Endothelial cell of umbilical vein (primary cell): ENCODE measurements at regions not wholly inside any gene's neighbourhood (a gene's known extent, or its start where the extent isn't known, plus 50 kb on each side); places are given as distances from the start of the nearest gene placed in this dataset.
"Not testable (repeated sequence)": the region's sequence is repeated elsewhere in the genome, so short reads cannot be mapped to it uniquely, and the experiment has no call there.

ENCODE experiments used
- BruUV-seq: library from RNA; stranded (reverse); fragments of 400-500 nt; replicated peaks from 2 replicates; lab custom pipeline; 2021; lab: Mats Ljungman, UMichigan
- CTCF ChIA-PET: fragments of 300-600, 350-600 bp; sonication (Branson Sonifier 250); formaldehyde crosslinking; loops from one replicate; lab custom pipeline; 2021; ENCODE audit warnings: antibody characterized with exemption, inconsistent platforms; lab: Charles Lee
- POLR2A ChIA-PET: fragments of 300-600, 350-600 bp; sonication (Branson Sonifier 250); formaldehyde crosslinking; loops from one replicate; lab custom pipeline; 2021; ENCODE audit warnings: antibody characterized with exemption, inconsistent platforms; lab: Charles Lee
- DNase-seq: peaks from one replicate; pipeline ENCODE4 v3.0.0-alpha.2; 2011; ENCODE audit warnings: low read depth, low spot score
- FAIRE-seq: peaks from 2 replicates; lab custom pipeline; 2011; peaks lifted over from hg19 to GRCh38; lab: Jason Lieb, UNC
- H2AFZ ChIP-seq: 2 replicates; pipeline ENCODE4 v1.6.0; 2012; ENCODE audit warnings: low read depth, low read length, control low read depth, inconsistent platforms
- H3K27ac ChIP-seq: 2 replicates; pipeline ENCODE4 v1.5.1; 2011; ENCODE audit warnings: low read depth, mild to moderate bottlenecking, control low read depth, low read length, moderate library complexity; ENCODE audit not compliant: insufficient read depth
- H3K27me3 ChIP-seq, 2 experiments: 2 replicates each; pipeline versions ENCODE4 v1.6.0 to v1.6.1; 2011; ENCODE audit warnings: low read length in 2 of 2, mixed read lengths in 1 of 2; ENCODE audit not compliant: control insufficient read depth in 2 of 2, insufficient read depth in 2 of 2
- H3K36me3 ChIP-seq, 2 experiments: 2 replicates in 1 of 2; 3 replicates in 1 of 2; pipeline ENCODE4 v1.5.1; 2011; ENCODE audit warnings: low read length in 2 of 2, mild to moderate bottlenecking in 1 of 2, moderate library complexity in 1 of 2; ENCODE audit not compliant: control insufficient read depth in 2 of 2, insufficient read depth in 2 of 2; ENCODE audit errors: extremely low read depth in 1 of 2
- H3K4me1 ChIP-seq: 3 replicates; pipeline ENCODE4 v1.5.1; 2011; ENCODE audit warnings: mild to moderate bottlenecking, low read length; ENCODE audit not compliant: control insufficient read depth, insufficient read depth; ENCODE audit errors: extremely low read depth
- H3K4me2 ChIP-seq: 2 replicates; pipeline ENCODE4 v1.6.1; 2011; ENCODE audit warnings: low read length, control low read depth, mixed read lengths; ENCODE audit not compliant: insufficient read depth
- H3K4me3 ChIP-seq, 3 experiments: fragments of 200-600 bp in 1 of 3; sonication (generic), shearing (Covaris generic) in 1 of 3; replicated peaks in 1 of 3; 2 replicates each; pipeline ENCODE4 v1.5.1; 2011 to 2016; ENCODE audit warnings: control low read depth in 3 of 3, low read length in 3 of 3, mild to moderate bottlenecking in 2 of 3, inconsistent platforms in 1 of 3, low read depth in 1 of 3, moderate library complexity in 1 of 3; ENCODE audit not compliant: insufficient read depth in 1 of 3
- H3K79me2 ChIP-seq: 2 replicates; pipeline ENCODE4 v1.6.0; 2012; ENCODE audit warnings: low read length, inconsistent platforms; ENCODE audit not compliant: control insufficient read depth, insufficient read depth
- H3K9ac ChIP-seq: replicated peaks from 2 replicates; pipeline ENCODE3; 2011; ENCODE audit warnings: low read length, control low read depth; ENCODE audit not compliant: insufficient read depth; ENCODE audit errors: extremely low read depth
- H3K9me1 ChIP-seq: replicated peaks from 3 replicates; pipeline ENCODE4 v1.6.0; 2011; ENCODE audit warnings: mild to moderate bottlenecking, low read length; ENCODE audit not compliant: control insufficient read depth, insufficient read depth; ENCODE audit errors: extremely low read depth
- H3K9me3 ChIP-seq: replicated peaks from 2 replicates; pipeline ENCODE4 v1.5.1; 2012; ENCODE audit warnings: low read length, inconsistent platforms; ENCODE audit not compliant: control insufficient read depth, insufficient read depth
- H4K20me1 ChIP-seq: replicated peaks from 2 replicates; pipeline ENCODE3; 2011; ENCODE audit warnings: mild to moderate bottlenecking, low read length; ENCODE audit not compliant: control insufficient read depth, insufficient read depth; ENCODE audit errors: extremely low read depth
- EZH2 ChIP-seq: IDR thresholded peaks from 2 replicates; pipeline ENCODE4 v1.6.1; 2012; ENCODE audit warnings: borderline replicate concordance, low read depth, mild to moderate bottlenecking, moderate library complexity, low read length, inconsistent platforms; ENCODE audit not compliant: severe bottlenecking
- FOS ChIP-seq: IDR thresholded peaks from 2 replicates; pipeline ENCODE4 v1.6.1; 2011; ENCODE audit warnings: mild to moderate bottlenecking, low read length, moderate library complexity, borderline replicate concordance; ENCODE audit not compliant: insufficient read depth
- GATA2 ChIP-seq: IDR thresholded peaks from 2 replicates; pipeline ENCODE4 v1.7.0; 2011; ENCODE audit warnings: low read depth, mild to moderate bottlenecking, moderate library complexity, mixed read lengths, low read length; ENCODE audit not compliant: insufficient read length, insufficient read depth
- POLR2A ChIP-seq: IDR thresholded peaks from 2 replicates; pipeline ENCODE4 v1.6.1; 2012; ENCODE audit warnings: low read depth, mild to moderate bottlenecking, control low read depth, low read length
- dilution Hi-C: fragments of 300-500 bp; cut with MboI; formaldehyde crosslinking; loops from one replicate; pipeline ENCODE4 v1.15.0; 2019; ENCODE audit warnings: low sequenced_read_pairs; ENCODE audit not compliant: extremely low pct_ligation_motif_present
- intact Hi-C: fragments of 100-400 bp; cut with micrococcal nuclease; formaldehyde crosslinking; loops from one replicate; pipeline ENCODE4 v1.10.0; 2022
- TF ChIP-seq, protein P1 (sequence below), 2 donors: IDR thresholded peaks; 1 replicate in 1 of 2; 2 replicates in 1 of 2; pipeline ENCODE4 v1.5.1; 2011; ENCODE audit warnings: low read length in 2 of 2, mild to moderate bottlenecking in 2 of 2, moderate library complexity in 2 of 2, control low read depth in 1 of 2, inconsistent platforms in 1 of 2, low read depth in 1 of 2; ENCODE audit not compliant: insufficient read depth in 1 of 2; ENCODE audit errors: extremely low read depth in 1 of 2

DNA sequence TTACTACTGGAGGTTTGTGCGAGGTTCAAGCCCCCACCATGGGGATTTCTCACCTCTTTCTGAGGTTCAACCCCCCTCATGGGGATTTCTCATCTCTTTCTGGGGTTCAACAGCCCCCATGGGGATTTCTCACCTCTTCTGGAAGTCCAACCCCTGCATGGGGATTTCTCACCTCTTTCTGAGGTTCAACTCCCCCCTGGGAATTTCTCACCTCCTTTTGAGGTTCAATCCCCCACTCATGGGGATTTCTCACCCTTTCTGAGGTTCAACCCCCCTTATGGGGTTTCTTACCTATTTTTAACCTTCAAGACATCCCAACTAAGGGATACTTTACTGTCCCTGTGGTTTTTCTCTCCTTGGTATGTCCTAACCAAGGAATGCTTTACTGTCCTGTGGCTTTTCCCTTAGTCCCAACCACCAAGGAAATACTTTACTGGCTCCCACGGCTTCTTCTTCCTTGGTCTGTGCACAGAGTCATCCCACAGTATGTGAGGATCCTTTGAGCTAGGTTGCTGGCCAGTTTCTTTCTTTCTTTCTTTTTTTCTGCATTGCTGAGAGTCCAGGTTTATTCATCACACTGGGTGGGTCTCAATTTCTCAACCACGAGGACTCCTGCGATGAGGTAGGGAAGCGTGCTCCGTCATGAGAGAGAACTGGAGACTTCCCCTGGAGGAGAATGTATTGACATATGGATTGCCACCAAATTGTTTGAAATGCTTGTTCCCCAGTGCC lies 2140.2 kb downstream of the TP53TG3F start:
- Histone ChIP-seq H3K36me3 (no peaks in the 10 kb centered on the region), H4K20me1 (no peaks in the 10 kb centered on the region), H3K27ac (no peak overlapping the region), H3K4me1 (no peaks in the 10 kb centered on the region), H3K4me2 (no peak overlapping the region), H3K9me1 (no peaks in the 10 kb centered on the region), H3K27me3 (no peaks in the 10 kb centered on the region), H3K9ac (no peak overlapping the region), H3K79me2 (no peaks in the 10 kb centered on the region), H3K9me3 (no peaks in the 10 kb centered on the region), H3K4me3 (no peak overlapping the region), H2AFZ (no peak overlapping the region)
- FAIRE-seq (no peak), DNase-seq (no peak)
- dilution Hi-C loops = no loop called here
- intact Hi-C loops = no loop called here
- no TSS peak for BruUV-seq
- TF ChIP-seq, protein P1, sequence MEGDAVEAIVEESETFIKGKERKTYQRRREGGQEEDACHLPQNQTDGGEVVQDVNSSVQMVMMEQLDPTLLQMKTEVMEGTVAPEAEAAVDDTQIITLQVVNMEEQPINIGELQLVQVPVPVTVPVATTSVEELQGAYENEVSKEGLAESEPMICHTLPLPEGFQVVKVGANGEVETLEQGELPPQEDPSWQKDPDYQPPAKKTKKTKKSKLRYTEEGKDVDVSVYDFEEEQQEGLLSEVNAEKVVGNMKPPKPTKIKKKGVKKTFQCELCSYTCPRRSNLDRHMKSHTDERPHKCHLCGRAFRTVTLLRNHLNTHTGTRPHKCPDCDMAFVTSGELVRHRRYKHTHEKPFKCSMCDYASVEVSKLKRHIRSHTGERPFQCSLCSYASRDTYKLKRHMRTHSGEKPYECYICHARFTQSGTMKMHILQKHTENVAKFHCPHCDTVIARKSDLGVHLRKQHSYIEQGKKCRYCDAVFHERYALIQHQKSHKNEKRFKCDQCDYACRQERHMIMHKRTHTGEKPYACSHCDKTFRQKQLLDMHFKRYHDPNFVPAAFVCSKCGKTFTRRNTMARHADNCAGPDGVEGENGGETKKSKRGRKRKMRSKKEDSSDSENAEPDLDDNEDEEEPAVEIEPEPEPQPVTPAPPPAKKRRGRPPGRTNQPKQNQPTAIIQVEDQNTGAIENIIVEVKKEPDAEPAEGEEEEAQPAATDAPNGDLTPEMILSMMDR (IDR thresholded peaks at IDR 0.05; ENCODE audit: extremely low read depth in 1 of 2, insufficient read depth in 1 of 2, low read depth in 1 of 2, low read length in 2 of 2) = no peak
- TF ChIP-seq GATA2 = no peak
- TF ChIP-seq POLR2A = no peak
- TF ChIP-seq EZH2 = no peak
- no peak for TF ChIP-seq FOS
- CTCF ChIA-PET = no interaction called here
- POLR2A ChIA-PET = no interaction called here

DNA sequence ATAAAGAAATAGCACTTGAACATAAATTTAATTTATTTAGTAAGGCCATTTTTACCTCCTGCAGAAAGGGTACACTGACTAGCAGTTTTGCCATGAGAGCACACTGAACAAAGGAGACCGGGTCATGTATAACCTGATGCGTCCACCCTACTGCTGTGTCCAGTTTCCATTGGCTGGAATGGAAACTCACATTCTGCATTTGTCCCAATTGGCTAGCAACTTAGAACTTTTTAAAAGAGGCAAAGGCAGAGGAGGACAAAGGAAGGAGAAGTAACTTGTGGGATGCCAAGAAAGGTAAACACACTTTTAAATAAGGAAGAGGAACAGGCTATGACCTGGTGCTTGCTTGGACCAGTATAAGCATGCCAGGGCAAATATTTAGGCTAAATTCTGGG lies 2140.7 kb downstream of the TP53TG3F start:
- BruUV-seq, intact Hi-C loops, POLR2A ChIA-PET, H3K4me1 ChIP-seq, DNase-seq, FAIRE-seq, CTCF ChIA-PET, H3K9me1 ChIP-seq, H3K4me3 ChIP-seq, H3K27ac ChIP-seq, H2AFZ ChIP-seq, dilution Hi-C loops, H3K27me3 ChIP-seq, H4K20me1 ChIP-seq, H3K79me2 ChIP-seq, H3K9me3 ChIP-seq, H3K36me3 ChIP-seq, H3K9ac ChIP-seq, H3K4me2 ChIP-seq: not testable (repeated sequence)
